ENCODE measurements at regions not wholly inside any gene's neighbourhood (a gene's known extent, or its start where the extent isn't known, plus 50 kb on each side); places are given as distances from the start of the nearest gene placed in this dataset.

- TF ChIP-seq GATA3 (IDR thresholded peaks at IDR 0.05; ENCODE audit: low read depth, low read length): no peak
- no peak for TF ChIP-seq GATA2 (IDR thresholded peaks at IDR 0.05; ENCODE audit: low read depth, low read length)
Measured at GRCh38 chr2:176769499-176770370, 442.9 kb upstream of the HNRNPA3 start.

GRCh38 chr2:176772816-176773215 is 439.8 kb upstream of the HNRNPA3 start:
- TF ChIP-seq GATA2 (IDR thresholded peaks at IDR 0.05; ENCODE audit: low read depth, low read length) (no peak), GATA3 (IDR thresholded peaks at IDR 0.05; ENCODE audit: low read depth, low read length) (no peak)

- TF ChIP-seq GATA3 (IDR thresholded peaks at IDR 0.05; ENCODE audit: low read depth, low read length) (no peak), GATA2 (IDR thresholded peaks at IDR 0.05; ENCODE audit: low read depth, low read length) (no peak)
Measured at GRCh38 chr2:176774766-176775451, 437.7 kb upstream of the HNRNPA3 start.

GRCh38 chr2:176777262-176777661 is 435.3 kb upstream of the HNRNPA3 start:
- TF ChIP-seq GATA3 (IDR thresholded peaks at IDR 0.05; ENCODE audit: low read depth, low read length): no peak
- TF ChIP-seq GATA2 (IDR thresholded peaks at IDR 0.05; ENCODE audit: low read depth, low read length): no peak

GRCh38 chr2:176779917-176780316 is 432.7 kb upstream of the HNRNPA3 start:
- no peak for TF ChIP-seq GATA2 (IDR thresholded peaks at IDR 0.05; ENCODE audit: low read depth, low read length)
- TF ChIP-seq GATA3 (IDR thresholded peaks at IDR 0.05; ENCODE audit: low read depth, low read length): no peak

GRCh38 chr2:176780348-176780747 is 432.2 kb upstream of the HNRNPA3 start:
- TF ChIP-seq GATA2 (IDR thresholded peaks at IDR 0.05; ENCODE audit: low read depth, low read length) (no peak), GATA3 (IDR thresholded peaks at IDR 0.05; ENCODE audit: low read depth, low read length) (no peak)

GRCh38 chr2:176781570-176782217 is 430.9 kb upstream of the HNRNPA3 start:
- no peak for TF ChIP-seq GATA3 (IDR thresholded peaks at IDR 0.05; ENCODE audit: low read depth, low read length)
- TF ChIP-seq GATA2 (IDR thresholded peaks at IDR 0.05; ENCODE audit: low read depth, low read length): no peak

GRCh38 chr2:176784633-176785200 is 427.9 kb upstream of the HNRNPA3 start:
- TF ChIP-seq GATA3 (IDR thresholded peaks at IDR 0.05; ENCODE audit: low read depth, low read length) (no peak), GATA2 (IDR thresholded peaks at IDR 0.05; ENCODE audit: low read depth, low read length) (no peak)

GRCh38 chr2:176789751-176790150 is 422.8 kb upstream of the HNRNPA3 start:
- TF ChIP-seq GATA3 (IDR thresholded peaks at IDR 0.05; ENCODE audit: low read depth, low read length) (no peak), GATA2 (IDR thresholded peaks at IDR 0.05; ENCODE audit: low read depth, low read length) (no peak)

GRCh38 chr2:176790468-176790867 is 422.1 kb upstream of the HNRNPA3 start:
- TF ChIP-seq GATA2 (IDR thresholded peaks at IDR 0.05; ENCODE audit: low read depth, low read length): no peak
- no peak for TF ChIP-seq GATA3 (IDR thresholded peaks at IDR 0.05; ENCODE audit: low read depth, low read length)

GRCh38 chr2:176793792-176794191 is 418.8 kb upstream of the HNRNPA3 start:
- TF ChIP-seq GATA2 (IDR thresholded peaks at IDR 0.05; ENCODE audit: low read depth, low read length) (no peak), GATA3 (IDR thresholded peaks at IDR 0.05; ENCODE audit: low read depth, low read length) (no peak)

- TF ChIP-seq GATA3 (IDR thresholded peaks at IDR 0.05; ENCODE audit: low read depth, low read length) (no peak), GATA2 (IDR thresholded peaks at IDR 0.05; ENCODE audit: low read depth, low read length) (no peak)
Measured at GRCh38 chr2:176794392-176794791, 418.2 kb upstream of the HNRNPA3 start.

- TF ChIP-seq GATA3 (IDR thresholded peaks at IDR 0.05; ENCODE audit: low read depth, low read length): no peak
- TF ChIP-seq GATA2 (IDR thresholded peaks at IDR 0.05; ENCODE audit: low read depth, low read length): no peak
Measured at GRCh38 chr2:176795823-176796222, 416.8 kb upstream of the HNRNPA3 start.

GRCh38 chr2:176804392-176804791 is 408.2 kb upstream of the HNRNPA3 start:
- TF ChIP-seq GATA2 (IDR thresholded peaks at IDR 0.05; ENCODE audit: low read depth, low read length): no peak
- TF ChIP-seq GATA3 (IDR thresholded peaks at IDR 0.05; ENCODE audit: low read depth, low read length): no peak

All from SH-SY5Y (cell line).